Right lobe of liver (tissue), 4 donors: ENCODE measurements at regions not wholly inside any gene's neighbourhood (a gene's known extent, or its start where the extent isn't known, plus 50 kb on each side); places are given as distances from the start of the nearest gene placed in this dataset.

ENCODE experiments used
- POLR2A ChIP-seq: fragments of 450-650 bp; IDR thresholded peaks from one replicate; pipeline ENCODE4 v1.6.1; 2017; ENCODE audit warnings: antibody characterized with exemption, mild to moderate bottlenecking
- TF ChIP-seq, protein P1 (sequence below), 4 donors: fragments of 200-600 bp in 3 of 4; fragments of 450-650 bp in 1 of 4; IDR thresholded peaks; one replicate each; pipeline versions ENCODE4 v1.5.1 to v1.8.0; 2016 to 2022; ENCODE audit warnings: antibody characterized with exemption in 4 of 4, mild to moderate bottlenecking in 2 of 4
- donor health status: DM: no; HTN: no; CAD: no.
- donor health status: DM: no; HTN: no; CAD: no.
- donor health status: DM: no; HTN: yes; CAD: no.

GRCh38 chr14:41380017-41380416 is 226.7 kb upstream of the LRFN5 start:
- TF ChIP-seq, protein P1, sequence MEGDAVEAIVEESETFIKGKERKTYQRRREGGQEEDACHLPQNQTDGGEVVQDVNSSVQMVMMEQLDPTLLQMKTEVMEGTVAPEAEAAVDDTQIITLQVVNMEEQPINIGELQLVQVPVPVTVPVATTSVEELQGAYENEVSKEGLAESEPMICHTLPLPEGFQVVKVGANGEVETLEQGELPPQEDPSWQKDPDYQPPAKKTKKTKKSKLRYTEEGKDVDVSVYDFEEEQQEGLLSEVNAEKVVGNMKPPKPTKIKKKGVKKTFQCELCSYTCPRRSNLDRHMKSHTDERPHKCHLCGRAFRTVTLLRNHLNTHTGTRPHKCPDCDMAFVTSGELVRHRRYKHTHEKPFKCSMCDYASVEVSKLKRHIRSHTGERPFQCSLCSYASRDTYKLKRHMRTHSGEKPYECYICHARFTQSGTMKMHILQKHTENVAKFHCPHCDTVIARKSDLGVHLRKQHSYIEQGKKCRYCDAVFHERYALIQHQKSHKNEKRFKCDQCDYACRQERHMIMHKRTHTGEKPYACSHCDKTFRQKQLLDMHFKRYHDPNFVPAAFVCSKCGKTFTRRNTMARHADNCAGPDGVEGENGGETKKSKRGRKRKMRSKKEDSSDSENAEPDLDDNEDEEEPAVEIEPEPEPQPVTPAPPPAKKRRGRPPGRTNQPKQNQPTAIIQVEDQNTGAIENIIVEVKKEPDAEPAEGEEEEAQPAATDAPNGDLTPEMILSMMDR (IDR thresholded peaks at IDR 0.05) = no peak
- no peak for TF ChIP-seq POLR2A
